ENCODE measurements at regions not wholly inside any gene's neighbourhood (a gene's known extent, or its start where the extent isn't known, plus 50 kb on each side); places are given as distances from the start of the nearest gene placed in this dataset.

DNA sequence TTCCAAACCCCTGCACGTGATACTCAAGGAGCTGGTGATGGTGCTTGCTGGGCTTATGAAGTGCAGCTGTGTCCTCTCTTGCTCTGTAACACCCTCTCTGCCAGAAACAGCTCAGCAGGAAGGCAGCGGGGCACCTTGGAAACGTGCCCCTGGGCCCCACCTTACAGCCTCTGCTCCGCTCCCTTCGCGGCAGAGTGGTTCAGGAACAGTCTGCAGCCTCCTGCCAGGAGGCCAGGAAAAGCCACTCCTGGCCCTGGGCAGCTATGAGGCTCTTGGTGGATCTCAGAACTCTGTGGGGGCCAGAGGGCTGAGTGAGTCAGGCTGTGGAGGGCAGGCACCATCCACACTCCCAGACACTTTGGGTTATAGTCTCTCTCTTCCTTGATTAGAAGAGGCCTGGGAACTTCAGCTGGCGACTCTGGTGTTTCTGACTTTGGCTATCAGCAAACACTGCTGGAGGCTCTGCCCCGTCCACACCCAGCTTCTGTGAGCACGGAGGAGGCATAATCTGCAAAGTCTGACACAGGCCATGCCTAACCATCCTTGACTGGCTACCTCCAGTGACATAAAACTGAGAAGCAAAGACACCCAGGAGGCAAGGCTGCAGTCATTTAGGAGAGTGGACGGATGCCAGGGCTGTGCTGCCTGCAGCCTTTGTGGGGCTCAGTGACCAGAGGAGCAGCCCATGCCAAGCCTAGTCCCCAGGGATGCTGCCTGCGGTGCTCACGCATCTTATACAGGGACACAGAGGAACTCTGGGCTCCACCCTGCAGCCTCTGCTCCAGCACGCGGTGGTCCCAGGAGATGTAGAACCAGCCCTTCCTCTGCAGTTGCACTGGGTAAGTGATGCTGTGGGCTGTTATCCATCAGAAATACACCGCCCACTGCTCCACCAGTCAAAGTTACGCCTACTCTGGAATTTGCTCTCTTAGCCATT, 65.3 kb downstream of the METRNL start:
- Histone ChIP-seq H3K4me1 (ENCODE audit: insufficient read depth, poor library complexity, severe bottlenecking) (no peaks in the 10 kb centered on the region), H3K36me3 (ENCODE audit: low read depth) (no peaks in the 10 kb centered on the region), H3K4me3 (ENCODE audit: severe bottlenecking) (no peak overlapping the region), H3K27me3 (ENCODE audit: insufficient read depth, poor library complexity, severe bottlenecking) (peaks cover 11% of the 10 kb centered on the region), H3K27ac (ENCODE audit: poor library complexity, severe bottlenecking) (no peak overlapping the region), H3K9me3 (ENCODE audit: severe bottlenecking) (peaks cover 9% of the 10 kb centered on the region)
- ATAC-seq (ENCODE audit: low read depth) (no peak), DNase-seq (ENCODE audit: low spot score) (no peak)
- no peak for TF ChIP-seq CTCF (IDR thresholded peaks at IDR 0.05; ENCODE audit: poor library complexity, severe bottlenecking)

DNA sequence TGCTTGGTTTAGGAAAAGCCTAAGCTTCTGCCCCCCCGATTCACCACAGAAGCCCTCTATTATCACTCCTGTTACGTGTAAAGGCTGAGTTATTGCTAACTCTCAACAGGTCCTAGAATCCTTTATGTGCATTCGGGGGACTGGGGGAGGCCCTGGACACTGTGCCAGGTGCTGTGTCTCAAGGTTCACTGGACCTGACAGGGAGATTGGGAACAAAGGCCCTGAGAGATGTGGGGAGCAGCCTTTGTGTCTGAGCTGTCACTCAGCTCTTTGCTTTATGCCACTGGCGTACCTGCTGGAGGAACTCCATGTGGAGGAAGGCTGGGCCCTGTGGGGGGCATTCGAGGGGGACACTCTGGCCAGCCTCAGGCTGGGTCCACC, 65.9 kb downstream of the METRNL start:
- no peak overlapping the region for H3K4me3 ChIP-seq (ENCODE audit: severe bottlenecking)
- peaks cover 11% of the 10 kb centered on the region for H3K27me3 ChIP-seq (ENCODE audit: insufficient read depth, poor library complexity, severe bottlenecking)
- no peak overlapping the region for H3K27ac ChIP-seq (ENCODE audit: poor library complexity, severe bottlenecking)
- peaks cover 9% of the 10 kb centered on the region for H3K9me3 ChIP-seq (ENCODE audit: severe bottlenecking)
- DNase-seq (ENCODE audit: low spot score), result no peak
- no peak for ATAC-seq (ENCODE audit: low read depth)
- TF ChIP-seq CTCF (IDR thresholded peaks at IDR 0.05; ENCODE audit: poor library complexity, severe bottlenecking), result no peak
- H3K36me3 ChIP-seq (ENCODE audit: low read depth), result no peaks in the 10 kb centered on the region
- H3K4me1 ChIP-seq (ENCODE audit: insufficient read depth, poor library complexity, severe bottlenecking), result no peaks in the 10 kb centered on the region

- no peak overlapping the region for H3K4me3 ChIP-seq (ENCODE audit: severe bottlenecking)
- H3K4me1 ChIP-seq (ENCODE audit: insufficient read depth, poor library complexity, severe bottlenecking), result no peaks in the 10 kb centered on the region
- peaks cover 11% of the 10 kb centered on the region for H3K27me3 ChIP-seq (ENCODE audit: insufficient read depth, poor library complexity, severe bottlenecking)
- ATAC-seq (ENCODE audit: low read depth) (no peak), DNase-seq (ENCODE audit: low spot score) (no peak)
- H3K27ac ChIP-seq (ENCODE audit: poor library complexity, severe bottlenecking), result no peak overlapping the region
- H3K9me3 ChIP-seq (ENCODE audit: severe bottlenecking), result peaks cover 9% of the 10 kb centered on the region
- H3K36me3 ChIP-seq (ENCODE audit: low read depth), result no peaks in the 10 kb centered on the region
- TF ChIP-seq CTCF (IDR thresholded peaks at IDR 0.05; ENCODE audit: poor library complexity, severe bottlenecking), result no peak
Observed at GRCh38 chr17:83145831-83146230, 66.4 kb downstream of the METRNL start.

- ATAC-seq (ENCODE audit: low read depth) (no peak), DNase-seq (ENCODE audit: low spot score) (no peak)
- H3K27me3 ChIP-seq (ENCODE audit: insufficient read depth, poor library complexity, severe bottlenecking), result peaks cover 11% of the 10 kb centered on the region
- TF ChIP-seq CTCF (IDR thresholded peaks at IDR 0.05; ENCODE audit: poor library complexity, severe bottlenecking), result no peak
- H3K4me3 ChIP-seq (ENCODE audit: severe bottlenecking), result no peak overlapping the region
- H3K4me1 ChIP-seq (ENCODE audit: insufficient read depth, poor library complexity, severe bottlenecking), result no peaks in the 10 kb centered on the region
- H3K27ac ChIP-seq (ENCODE audit: poor library complexity, severe bottlenecking), result no peak overlapping the region
- H3K9me3 ChIP-seq (ENCODE audit: severe bottlenecking), result peaks cover 7% of the 10 kb centered on the region
- no peaks in the 10 kb centered on the region for H3K36me3 ChIP-seq (ENCODE audit: low read depth)
Observed at GRCh38 chr17:83146347-83146746, 66.9 kb downstream of the METRNL start.

GRCh38 chr17:83147280-83147679, 67.9 kb downstream of the METRNL start:
- no peaks in the 10 kb centered on the region for H3K4me1 ChIP-seq (ENCODE audit: insufficient read depth, poor library complexity, severe bottlenecking)
- H3K36me3 ChIP-seq (ENCODE audit: low read depth), result no peaks in the 10 kb centered on the region
- no peak for DNase-seq (ENCODE audit: low spot score)
- ATAC-seq (ENCODE audit: low read depth), result no peak
- H3K27me3 ChIP-seq (ENCODE audit: insufficient read depth, poor library complexity, severe bottlenecking), result peaks cover 11% of the 10 kb centered on the region
- no peak overlapping the region for H3K4me3 ChIP-seq (ENCODE audit: severe bottlenecking)
- H3K27ac ChIP-seq (ENCODE audit: poor library complexity, severe bottlenecking), result no peak overlapping the region
- peaks cover 3% of the 10 kb centered on the region for H3K9me3 ChIP-seq (ENCODE audit: severe bottlenecking)
- TF ChIP-seq CTCF (IDR thresholded peaks at IDR 0.05; ENCODE audit: poor library complexity, severe bottlenecking), result no peak
